Effector memory CD8-positive, alpha-beta T cell (primary cell): ENCODE measurements at regions not wholly inside any gene's neighbourhood (a gene's known extent, or its start where the extent isn't known, plus 50 kb on each side); places are given as distances from the start of the nearest gene placed in this dataset.

Experiments used
- ATAC-seq: fragments of 150-1000 bp; cut with Tn5 transposase; replicated peaks from 2 replicates; pipeline ENCODE4 v1.10.0; 2021; ENCODE audit warnings: mild to moderate bottlenecking, moderate library complexity
- DNase-seq, 3 experiments: peaks; one replicate each; pipeline ENCODE4 v3.0.0; 2021
- H3K27ac Mint-ChIP-seq, 2 donors: one replicate each; pipeline ENCODE4 v1.8.0; 2022; ENCODE audit warnings: mild to moderate bottlenecking in 2 of 2, mixed read lengths in 2 of 2, moderate library complexity in 2 of 2
- H3K27me3 Mint-ChIP-seq, 2 donors: one replicate each; pipeline ENCODE4 v1.8.0; 2022; ENCODE audit warnings: mixed read lengths in 2 of 2
- H3K36me3 Mint-ChIP-seq: one replicate; pipeline ENCODE4 v1.8.0; 2022; ENCODE audit warnings: mild to moderate bottlenecking, moderate library complexity, mixed read lengths; ENCODE audit not compliant: insufficient read depth
- H3K4me1 Mint-ChIP-seq, 2 donors: one replicate each; pipeline ENCODE4 v1.8.0; 2022; ENCODE audit warnings: low read depth in 2 of 2, mixed read lengths in 2 of 2
- H3K4me3 Mint-ChIP-seq, 2 donors: one replicate each; pipeline ENCODE4 v1.8.0; 2022; ENCODE audit warnings: mild to moderate bottlenecking in 2 of 2, mixed read lengths in 2 of 2, moderate library complexity in 2 of 2
- H3K9me3 Mint-ChIP-seq, 2 donors: one replicate each; pipeline ENCODE4 v1.8.0; 2022; ENCODE audit warnings: mixed read lengths in 2 of 2

- Mint-ChIP-seq H3K36me3 (no peaks in the 10 kb centered on the region), H3K27ac (peak overlapping the region; percentile 73 to 75), H3K27me3 (no peaks in the 10 kb centered on the region), H3K4me1 (peaks cover 18 to 25% of the 10 kb centered on the region in 2 donors), H3K9me3 (no peaks in the 10 kb centered on the region), H3K4me3 (no peak overlapping the region)
- DNase-seq (no peak), ATAC-seq (peak; percentile 31)
Measured at GRCh38 chr6:159094444-159095252, 49.9 kb upstream of the TAGAP start.
